ENCODE measurements at regions not wholly inside any gene's neighbourhood (a gene's known extent, or its start where the extent isn't known, plus 50 kb on each side); places are given as distances from the start of the nearest gene placed in this dataset.
"Not testable (repeated sequence)": the region's sequence is repeated elsewhere in the genome, so short reads cannot be mapped to it uniquely, and the experiment has no call there.

DNA sequence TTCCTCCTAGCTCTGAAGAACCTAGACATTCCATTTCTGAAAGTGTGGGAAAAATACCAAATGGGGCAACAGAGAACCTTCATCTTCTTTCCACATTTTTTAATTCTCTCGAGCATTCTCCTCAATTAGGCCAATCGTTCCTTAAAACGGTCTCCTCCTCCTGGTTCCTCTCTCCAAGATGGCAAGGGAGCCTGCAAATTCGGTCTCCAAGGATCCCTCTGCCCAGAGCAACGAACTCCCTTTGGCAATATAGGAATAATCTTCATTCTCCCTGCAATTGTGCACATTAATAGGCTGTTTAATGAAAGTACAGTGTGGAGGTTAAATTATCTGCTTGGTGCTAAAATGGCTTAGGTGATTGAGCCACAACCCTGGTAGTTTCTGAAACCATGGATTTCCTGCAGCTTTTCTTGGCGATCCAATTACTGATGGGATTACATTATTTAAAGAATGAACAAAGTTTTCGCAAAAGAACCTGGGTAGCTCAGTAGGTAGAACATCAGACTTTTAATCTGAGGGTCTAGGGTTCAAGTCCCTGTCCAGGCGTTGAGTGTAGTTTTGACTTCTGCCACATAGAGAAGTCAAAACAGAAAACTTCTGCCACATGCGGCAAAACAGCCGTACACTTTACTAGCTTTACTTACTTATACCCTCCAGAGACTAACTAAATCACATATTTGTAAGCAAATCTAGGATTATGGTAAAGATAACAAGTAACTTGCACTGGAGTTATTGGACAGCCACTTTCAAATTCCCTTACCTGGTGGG, 102.9 kb upstream of the ZNF184 start:
- peak; percentile 22 for DNase-seq

DNA sequence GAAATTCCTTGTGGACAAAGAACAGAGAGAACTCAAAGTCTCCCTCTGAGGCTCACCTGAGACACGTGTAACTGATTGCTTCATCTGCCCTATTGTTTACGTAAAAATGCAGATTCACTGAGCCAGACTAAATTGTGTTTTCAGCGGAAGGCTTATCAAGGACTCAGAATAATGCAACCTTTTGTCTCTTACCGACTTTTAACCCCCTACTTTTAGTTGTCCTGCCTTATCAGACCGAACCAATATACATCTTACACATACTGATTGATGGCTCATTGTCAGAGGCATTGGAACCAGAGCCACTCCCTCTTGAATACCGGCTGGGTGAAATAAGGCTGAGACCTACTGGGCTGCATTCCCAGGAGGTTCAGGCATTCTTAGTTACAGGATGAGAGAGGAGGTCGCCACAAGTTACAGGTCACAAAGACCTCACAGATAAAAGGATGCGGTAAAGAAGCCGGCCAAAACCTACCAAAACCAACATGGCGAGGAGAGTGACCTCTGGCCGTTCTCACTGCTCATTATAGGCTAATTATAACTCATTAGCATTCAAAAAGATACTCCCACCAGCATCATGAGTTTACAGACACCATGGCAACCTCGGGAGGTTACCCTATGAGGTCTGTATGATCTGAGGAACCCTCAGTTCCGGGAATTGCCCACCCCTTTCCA, 95.5 kb upstream of the ZNF184 start:
- no peak for DNase-seq

DNA sequence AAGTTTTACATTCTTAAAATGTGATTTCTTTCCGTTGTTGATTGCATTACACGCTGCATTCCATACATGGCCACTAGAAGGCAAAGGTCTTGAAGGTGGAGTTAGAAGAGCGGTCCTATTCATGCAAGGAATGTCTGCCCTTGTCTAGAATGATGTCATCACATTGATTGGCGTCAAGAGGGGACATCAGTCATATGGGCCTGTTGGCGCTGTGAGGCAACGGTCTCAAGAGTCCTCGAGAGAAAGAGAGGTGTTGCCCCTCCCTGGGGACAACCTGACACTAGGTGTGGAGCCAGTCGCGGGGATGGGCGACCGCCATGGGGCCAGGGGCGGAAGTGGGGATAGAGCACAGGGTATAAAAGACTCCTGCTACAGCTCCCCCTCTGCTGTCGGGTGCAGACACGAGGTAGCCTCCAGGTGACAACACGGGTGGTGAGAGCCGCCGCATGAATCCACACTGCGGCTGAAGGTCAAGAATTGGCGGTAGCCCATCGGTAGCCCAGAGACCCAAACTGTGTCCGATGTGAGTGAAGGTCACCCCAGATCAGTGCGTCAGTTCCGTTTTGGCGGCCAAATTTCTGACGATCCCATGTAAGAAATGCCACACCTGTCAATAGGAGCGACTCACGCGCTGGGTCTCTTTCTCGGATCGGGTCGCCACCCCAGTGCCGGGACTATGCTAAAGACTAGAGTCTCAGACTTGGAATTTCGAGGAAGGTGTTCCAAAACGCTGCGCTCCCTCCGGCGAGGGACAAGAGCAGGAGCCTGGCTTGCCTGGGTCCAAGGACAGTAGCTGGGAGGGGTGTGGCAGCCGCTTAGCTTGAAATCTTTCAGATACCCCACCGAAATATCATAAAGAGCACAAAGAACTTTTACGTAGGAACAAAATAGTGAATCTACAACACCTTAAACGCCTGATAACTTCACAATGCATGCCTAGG, 93.2 kb upstream of the ZNF184 start:
- DNase-seq: no peak

DNA sequence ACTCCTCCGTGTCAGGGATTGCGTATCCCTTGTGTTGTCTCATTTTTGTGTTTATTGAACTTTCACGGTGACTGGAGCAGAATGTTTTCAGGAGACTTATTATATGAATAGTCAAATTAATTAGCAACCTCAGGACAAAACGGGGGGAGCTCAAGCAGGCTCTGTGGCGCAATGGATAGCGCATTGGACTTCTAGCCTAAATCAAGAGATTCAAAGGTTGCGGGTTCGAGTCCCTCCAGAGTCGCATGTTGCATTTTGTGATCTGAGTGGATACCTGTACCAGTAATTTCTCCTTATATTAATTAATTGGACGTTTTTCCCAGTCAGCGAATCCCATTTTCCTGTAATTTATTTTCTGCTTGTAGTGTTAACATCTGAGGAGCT, 89.1 kb upstream of the ZNF184 start:
- no peak for DNase-seq

DNA sequence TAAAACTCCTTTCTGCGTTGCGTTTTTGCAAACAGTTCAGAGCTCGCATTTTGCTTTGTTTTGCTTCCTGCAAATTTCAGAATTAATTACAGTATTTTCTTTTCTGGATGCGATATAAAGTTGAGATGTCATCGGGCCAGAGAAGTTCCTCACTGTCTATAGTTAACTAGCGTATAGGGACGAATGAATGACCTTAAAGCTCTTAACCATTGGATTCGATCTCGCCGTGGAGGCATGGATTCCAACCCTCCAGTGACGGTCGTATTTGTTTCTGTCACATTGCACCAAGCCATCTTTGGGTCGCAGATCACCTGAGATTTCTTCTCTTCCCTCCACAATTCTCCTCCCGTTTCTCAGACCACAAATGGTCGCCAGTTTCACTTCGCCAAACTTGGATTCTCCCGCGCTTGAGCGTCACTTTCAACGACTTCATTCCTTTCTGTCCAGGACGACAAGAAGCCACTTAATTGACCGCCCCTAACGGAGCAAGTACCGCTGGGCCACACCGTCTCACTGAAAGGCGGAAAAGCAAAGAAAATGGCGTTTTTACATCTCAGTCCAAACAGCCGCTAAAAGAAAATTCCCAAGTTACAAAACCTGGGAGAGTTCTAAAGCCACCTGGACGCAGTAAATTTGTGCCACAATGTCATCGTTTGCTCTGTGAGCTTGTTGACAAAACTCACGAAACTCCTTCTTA, 85.3 kb upstream of the ZNF184 start:
- no peak for DNase-seq

DNA sequence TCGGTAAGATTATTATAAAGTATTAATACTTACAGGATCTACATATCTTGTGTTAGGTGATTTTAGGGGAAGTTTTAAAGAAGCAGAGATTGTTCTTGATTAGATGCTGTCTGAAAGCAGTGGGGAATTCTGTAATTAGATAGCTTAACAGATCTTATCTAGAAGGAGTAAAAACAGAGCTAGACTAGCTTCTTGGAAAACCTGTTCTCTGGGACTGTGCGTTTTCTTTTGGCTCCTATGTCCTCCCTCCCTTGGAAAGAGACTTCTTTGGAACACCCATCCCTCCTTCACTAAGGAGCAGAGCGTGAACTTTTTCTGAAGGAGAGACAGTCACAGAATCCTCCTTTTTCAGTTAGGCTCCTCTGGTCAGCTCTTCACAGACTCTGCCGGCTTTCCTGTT, 83.5 kb upstream of the ZNF184 start:
- DNase-seq: no peak

DNA sequence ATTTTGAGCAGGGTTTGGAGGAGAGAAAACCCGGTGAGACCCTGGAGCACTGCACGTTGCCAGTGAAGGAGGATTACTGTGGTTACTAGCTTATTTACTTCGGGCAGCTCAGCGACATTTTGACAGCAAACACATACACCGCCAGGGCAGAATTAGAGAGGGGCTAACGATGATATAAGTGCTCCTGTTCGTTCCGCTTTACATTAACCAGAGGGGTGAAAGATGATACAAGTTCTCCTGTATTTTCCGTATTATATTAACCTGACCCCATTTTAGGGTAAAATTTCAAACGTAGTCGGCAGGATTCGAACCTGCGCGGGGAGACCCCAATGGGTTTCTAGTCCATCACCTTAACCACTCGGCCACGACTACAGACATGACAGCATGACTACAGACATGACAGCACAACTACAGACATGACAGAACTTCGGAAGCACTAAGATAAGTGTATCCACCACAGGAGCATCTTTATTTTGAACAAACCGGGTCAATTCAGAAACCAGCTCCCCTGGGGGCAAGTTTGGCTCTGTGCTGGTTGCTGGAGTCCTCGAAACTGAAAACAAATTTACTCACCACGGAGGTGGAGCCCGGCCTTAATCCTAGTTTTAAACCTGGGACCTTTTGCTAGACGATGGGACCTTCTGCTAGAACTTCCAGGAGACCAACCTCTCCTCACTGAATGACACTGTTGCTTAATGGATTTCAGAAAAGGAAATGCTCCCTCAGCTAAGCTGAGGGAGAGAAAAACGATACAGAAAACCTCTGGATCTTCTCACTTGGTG, 80.4 kb upstream of the ZNF184 start:
- peak; percentile 27 for DNase-seq

DNA sequence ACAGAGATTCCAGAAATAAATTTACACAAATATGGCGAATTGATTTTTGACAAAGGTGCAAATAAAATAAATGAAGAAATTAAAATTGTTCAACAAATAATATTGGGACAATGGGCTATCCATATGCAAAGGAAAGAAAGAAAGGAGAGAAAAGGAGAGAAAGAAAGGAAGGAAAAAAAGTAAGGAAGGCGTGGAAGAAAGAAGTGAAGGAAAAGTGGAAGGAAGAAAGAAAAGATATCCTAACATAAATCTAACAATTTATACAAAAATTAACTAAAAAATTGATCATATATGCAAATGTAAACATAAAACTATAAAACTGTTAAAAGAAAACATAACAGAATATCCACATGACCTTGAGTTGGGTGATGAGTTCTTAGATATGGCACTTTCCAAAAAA, 78.7 kb upstream of the ZNF184 start:
- DNase-seq: no peak

DNA sequence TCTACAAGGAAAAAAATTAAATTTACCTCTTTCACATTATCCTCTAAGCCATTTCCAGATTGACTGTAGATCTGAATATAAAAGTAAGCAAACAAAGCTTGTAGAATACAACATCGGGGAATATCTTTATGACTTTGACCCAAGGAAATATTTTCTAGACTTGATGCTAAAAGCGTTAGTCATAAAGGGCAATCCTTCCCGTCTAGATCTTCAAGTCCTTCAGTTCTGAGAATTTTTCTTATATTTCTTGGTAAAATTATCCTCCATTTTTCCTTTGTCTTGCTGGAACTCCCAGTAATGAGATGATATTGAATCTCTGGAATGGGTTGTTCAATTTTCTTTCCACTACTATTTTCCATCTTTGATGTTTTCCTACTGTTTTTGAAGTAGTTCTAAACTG, 77.8 kb upstream of the ZNF184 start:
- no peak for DNase-seq

DNA sequence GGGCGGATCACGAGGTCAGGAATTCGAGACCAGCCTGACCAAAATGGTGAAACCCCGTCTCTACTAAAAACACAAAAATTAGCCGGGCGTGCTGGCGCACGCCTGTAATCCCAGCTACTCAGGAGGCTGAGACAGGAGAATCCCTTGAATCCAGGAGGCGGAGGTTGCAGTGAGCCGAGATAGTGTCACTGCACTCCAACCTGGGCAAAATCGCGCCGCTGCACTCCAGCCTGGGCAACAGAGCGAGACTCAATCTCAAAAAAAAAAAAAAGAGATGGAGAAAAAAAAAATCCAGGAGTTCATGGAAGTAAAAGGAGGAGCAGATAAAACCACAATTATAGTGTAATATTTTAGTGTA, 76.3 kb upstream of the ZNF184 start:
- DNase-seq: not testable (repeated sequence)

DNA sequence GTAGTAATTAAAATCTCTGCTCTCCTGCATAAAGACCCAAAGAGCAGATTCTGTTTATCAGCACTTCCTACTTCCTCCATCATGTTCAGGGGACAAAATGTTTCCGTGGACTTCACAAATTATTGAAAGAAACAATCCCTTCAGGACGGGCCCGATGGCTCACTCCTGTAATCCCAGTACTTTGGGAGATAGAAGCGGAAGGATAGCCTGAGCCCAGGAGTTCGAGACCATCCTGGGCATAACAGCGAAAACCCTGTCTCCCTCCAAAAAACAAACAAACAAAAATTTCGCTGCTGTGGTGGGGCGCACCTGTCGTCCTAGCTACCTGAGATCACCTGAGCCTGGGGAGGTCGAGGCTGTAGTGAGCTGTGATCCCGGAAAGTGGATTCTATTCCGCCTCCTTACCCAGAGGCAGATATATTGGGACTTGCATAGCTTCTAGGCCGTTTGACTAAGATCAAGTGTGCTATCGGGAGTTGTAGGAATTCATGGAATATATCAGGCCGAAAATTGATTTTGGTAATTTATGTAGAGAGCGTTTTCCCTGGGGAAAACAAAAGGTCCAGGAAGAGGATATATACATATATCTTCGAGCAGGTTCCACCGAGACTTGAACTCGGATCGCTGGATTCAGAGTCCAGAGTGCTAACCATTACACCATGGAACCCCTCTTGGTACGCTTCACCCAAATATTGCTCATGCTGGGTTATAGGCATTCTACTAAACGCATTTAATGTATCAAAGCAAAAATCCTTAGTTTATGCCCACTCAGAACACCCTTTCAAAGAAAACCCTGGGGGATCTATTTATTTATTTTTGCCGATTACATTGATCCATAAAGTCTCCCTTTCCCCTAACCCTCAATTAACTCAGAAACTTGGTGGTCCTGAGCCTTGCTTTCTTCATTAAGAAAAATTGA, 74.5 kb upstream of the ZNF184 start:
- peak; percentile 64 for DNase-seq

DNA sequence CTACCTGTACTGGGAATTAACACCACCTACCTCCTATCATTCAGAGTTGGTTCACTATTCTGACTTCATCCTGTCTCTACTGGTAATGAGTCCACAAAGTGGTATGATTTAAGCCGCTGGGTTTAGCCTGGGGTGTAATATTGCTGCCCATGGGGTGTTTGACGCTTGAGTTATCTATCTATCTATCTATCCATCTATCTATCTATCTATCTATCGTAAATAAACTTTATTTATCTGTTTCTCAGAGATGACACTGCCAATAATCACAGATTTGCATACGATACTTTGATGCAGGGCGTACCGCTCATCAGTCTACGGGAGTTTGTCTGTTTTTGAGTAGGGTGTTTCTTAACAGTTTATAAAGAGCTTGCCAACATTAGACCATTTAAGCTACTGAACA, 73.6 kb upstream of the ZNF184 start:
- no peak for DNase-seq

DNA sequence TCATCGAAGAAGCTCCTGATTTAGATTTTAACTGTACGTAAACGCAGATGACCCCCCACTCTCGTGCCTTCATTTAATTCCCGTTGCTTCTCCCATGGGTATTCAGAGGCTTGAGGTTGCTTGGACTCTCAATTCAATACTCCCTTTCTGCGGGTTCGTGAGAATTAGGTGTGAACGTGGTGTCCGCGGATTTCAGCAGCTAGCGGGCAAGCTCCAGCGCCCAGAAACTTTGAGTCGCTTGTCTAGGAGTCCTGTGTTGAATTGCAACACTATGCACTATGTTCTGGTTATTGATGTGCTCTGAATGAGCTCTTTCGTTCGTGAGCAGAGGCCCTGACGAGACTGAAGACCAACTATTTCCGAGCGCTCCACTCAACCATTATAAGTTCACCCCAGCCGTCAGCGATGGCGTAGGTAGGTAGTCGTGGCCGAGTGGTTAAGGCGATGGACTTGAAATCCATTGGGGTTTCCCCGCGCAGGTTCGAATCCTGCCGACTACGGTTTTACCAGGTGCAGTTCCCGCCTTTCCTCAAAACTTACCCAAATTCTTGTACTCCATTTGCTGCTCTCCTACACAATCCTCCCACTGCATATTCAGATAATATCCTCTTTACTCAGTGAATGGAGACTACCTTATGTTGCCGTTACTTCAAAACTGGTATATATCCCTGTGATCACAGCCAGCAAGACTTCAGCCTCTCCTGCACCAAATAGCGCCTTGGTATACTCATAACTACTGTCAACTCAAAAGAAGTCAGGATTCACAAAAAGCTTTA, 72.6 kb upstream of the ZNF184 start:
- no peak for DNase-seq

DNA sequence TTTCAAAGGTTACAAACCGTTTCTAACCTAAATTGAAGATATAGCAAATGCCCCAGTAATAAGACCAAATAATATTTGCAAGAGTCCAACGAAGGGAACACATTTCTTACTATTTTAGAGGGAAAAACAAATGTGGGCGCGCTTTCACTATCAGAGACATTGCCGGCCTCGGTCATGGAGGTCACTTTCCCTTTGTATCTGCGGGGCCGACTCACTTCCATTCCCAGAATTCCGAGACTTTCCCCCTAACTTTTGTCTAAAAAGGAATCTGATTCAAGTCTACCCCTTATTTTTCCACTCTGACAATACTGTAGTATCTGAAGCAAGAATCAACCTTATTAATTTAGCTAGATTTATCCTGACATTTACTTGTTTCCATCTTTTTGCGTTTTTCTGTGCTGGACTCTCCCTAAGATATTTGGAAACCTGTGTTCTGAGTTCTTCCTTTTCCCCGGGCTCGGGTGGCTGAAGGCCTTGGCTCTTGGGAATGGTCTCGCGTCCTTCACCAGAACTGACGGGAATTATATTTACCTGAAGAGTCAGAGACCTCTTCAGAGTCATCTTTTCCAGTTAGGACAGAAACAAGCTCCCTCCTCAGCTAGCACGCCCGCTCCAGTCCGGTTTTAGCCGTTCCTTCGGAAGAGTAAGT, 71.8 kb upstream of the ZNF184 start:
- DNase-seq: no peak

DNA sequence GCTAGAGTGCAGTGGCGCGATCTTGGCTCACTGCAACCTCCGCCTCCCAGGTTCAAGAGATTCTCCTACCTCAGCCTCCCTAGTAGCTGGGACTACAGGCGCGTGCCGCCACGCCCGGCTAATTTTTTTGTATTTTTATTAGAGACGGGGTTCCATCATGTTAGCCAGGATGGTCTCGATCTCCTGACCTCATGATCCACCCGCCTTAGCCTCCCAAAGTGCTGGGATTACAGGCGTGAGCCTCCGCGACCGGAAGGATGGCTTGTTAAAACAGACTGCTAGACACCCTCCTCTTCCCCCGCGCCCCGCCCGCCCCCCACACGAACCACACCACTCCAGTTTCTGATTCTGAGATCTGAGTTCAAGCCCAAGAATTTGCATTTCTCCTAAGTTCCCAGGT, 71.2 kb upstream of the ZNF184 start:
- not testable (repeated sequence) for DNase-seq

DNA sequence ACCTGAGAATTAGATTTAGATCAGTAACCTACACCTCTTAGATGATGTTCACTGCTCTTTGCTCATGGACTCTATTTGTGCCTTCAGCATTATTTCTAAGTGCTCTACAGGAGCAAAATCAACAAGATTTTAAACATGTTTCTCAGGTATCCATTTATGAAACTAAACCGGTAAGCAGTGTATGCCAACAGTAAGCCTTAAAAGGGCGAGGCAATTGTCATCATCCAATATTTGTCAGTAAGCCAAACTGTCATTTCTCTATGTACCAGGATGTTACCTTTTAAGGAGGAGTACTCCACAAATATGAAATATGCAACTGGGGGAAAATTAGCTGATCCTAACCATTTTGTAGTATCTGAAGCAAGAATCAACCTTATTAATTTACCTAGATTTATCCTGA, 69.6 kb upstream of the ZNF184 start:
- no peak for DNase-seq

DNA sequence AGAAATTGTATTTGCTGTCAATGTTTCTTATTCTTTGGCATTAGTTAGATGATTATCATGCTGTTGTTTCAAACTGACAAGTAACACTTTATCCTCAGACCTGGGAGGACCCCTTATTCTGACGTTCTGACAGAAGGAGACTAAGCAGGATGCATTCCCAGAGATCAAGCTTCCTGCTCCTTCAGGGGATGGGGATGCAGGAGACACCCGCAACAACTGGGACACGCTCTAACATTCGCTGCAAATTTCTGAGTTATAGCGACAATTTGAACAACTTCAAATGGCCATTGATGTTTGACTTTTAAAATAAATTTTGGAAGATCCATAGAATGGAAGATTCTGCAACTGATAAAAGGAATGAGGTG, 69.0 kb upstream of the ZNF184 start:
- DNase-seq: no peak

DNA sequence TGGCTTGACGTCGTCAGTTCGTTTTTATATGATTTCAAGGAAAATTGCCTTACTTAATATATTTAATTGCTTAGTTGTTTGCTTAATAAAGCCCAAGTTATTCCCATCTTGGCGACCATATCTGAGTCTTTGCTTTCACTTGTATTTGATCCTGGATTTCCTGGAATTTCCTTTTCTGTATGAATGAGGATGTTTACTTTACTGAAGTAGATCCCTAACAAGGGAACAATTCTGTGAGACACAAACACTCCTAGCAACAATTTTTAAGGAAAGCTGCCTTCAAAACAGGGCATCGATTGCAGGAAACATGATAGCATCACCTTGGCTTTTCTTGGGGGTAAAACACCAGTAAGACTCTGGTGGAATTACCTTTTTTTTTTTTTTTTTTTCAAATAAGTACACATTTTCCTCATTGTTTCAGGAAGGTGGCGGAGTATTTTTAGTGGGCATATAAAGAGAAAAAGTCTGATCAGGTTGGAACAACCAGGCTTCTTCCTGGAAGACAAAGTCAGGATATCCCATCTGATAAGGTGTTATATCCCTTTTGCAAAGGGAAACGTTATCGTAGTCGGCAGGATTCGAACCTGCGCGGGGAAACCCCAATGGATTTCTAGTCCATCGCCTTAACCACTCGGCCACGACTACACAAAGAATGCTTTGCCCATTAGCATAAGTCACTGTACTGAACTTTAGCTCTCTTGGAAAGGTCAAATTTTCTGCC, 68.5 kb upstream of the ZNF184 start:
- DNase-seq: peak; percentile 1

DNA sequence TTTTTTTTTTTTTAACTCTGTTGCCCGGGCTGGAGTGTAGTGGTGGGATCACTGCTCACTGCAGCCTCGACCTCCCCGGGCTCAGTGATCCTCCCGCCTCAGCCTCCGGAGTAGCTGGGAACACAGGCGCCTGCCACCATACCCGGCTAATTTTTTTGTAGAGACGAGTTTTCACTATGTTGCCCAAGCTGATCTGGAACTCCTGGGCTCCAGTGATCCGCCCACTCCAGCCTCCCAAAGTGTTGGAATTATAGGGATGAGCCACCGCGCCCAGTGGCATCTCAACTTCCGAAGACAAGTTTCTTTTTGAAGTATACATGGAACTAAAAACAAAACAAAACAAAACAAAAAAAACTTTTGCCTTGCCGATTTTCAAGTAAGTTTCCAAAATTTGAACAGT, 66.6 kb upstream of the ZNF184 start:
- DNase-seq: no peak
